ENCODE measurements at regions not wholly inside any gene's neighbourhood (a gene's known extent, or its start where the extent isn't known, plus 50 kb on each side); places are given as distances from the start of the nearest gene placed in this dataset.
A peak's percentile ranks its signal among the peaks of the same experiment; 100 is the strongest.

DNA sequence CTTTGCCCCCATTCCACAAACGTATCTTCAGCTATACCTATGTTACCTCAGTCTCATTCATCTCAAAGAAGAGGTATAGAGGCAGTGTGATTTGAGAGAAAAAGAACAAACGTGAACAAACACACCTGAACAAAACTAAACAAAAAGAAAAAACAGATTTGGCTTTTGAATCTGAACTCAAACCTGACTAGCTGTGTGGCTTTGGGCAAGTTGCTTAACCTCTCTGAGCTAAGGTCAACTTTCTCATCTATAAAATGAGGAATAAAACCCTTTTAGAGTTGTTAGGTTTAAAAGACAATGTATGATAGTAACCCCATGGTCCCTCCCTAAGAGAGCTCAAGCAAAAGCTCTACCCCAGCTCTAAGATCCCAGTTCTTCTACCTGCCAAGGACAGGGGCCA, 73.5 kb downstream of the ZNF648 start:
- H3K4me1 ChIP-seq (ENCODE audit: control insufficient read depth in 2 of 3, insufficient read depth in 2 of 3, low read depth in 1 of 3, low read length in 3 of 3): peaks cover 0 to 7% (median 4%) of the 10 kb centered on the region in 3 donors
- intact Hi-C loops (cut with DNase I): no loop called here
- no peaks in the 10 kb centered on the region for H3K9me3 ChIP-seq (ENCODE audit: control insufficient read depth in 2 of 3, insufficient read depth in 1 of 3, low read length in 3 of 3)
- no peak overlapping the region for H3K27ac ChIP-seq (ENCODE audit: low read depth in 2 of 2, low read length in 2 of 2)
- FAIRE-seq: no peak
- no peaks in the 10 kb centered on the region for H3K27me3 ChIP-seq (ENCODE audit: control insufficient read depth, insufficient read depth, low read length)
- no peak for DNase-seq
- no peak overlapping the region for H3K9ac ChIP-seq (ENCODE audit: low read length in 3 of 3)
- no peak overlapping the region for H3K4me3 ChIP-seq (ENCODE audit: low read length in 3 of 3)
- TF ChIP-seq, protein P1, sequence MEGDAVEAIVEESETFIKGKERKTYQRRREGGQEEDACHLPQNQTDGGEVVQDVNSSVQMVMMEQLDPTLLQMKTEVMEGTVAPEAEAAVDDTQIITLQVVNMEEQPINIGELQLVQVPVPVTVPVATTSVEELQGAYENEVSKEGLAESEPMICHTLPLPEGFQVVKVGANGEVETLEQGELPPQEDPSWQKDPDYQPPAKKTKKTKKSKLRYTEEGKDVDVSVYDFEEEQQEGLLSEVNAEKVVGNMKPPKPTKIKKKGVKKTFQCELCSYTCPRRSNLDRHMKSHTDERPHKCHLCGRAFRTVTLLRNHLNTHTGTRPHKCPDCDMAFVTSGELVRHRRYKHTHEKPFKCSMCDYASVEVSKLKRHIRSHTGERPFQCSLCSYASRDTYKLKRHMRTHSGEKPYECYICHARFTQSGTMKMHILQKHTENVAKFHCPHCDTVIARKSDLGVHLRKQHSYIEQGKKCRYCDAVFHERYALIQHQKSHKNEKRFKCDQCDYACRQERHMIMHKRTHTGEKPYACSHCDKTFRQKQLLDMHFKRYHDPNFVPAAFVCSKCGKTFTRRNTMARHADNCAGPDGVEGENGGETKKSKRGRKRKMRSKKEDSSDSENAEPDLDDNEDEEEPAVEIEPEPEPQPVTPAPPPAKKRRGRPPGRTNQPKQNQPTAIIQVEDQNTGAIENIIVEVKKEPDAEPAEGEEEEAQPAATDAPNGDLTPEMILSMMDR (IDR thresholded peaks at IDR 0.05; ENCODE audit: borderline replicate concordance, extremely low read depth, insufficient read depth): no peak
- H3K36me3 ChIP-seq (ENCODE audit: control insufficient read depth in 2 of 3, insufficient read depth in 3 of 3, low read length in 3 of 3): no peaks in the 10 kb centered on the region

DNA sequence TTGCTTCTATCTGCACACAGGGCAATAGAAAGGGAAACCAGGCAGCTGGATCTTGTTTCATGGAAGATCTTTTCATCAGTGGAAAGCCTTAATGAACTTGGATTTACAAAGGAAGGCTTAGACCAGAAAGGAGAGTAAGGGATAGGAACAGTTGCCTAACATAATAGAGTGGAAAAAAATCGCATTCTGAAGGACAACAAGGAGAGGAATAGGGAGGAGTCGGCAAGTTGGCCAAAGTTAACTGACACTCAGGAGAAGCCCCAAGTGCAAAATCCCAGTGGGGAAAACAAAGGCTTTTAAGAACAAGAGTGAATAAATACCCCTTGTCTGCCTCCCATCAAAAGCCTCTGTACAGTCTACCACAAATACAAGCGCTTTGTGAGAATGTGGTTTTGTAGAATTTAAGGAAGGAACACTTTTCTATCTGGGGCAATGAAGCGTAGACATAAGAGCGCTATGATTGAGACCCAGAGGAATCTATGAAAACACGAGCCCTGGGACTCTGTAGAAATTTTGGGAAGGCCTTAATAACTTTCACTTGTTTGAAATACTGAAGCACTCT, 74.1 kb downstream of the ZNF648 start:
- FAIRE-seq (no peak), DNase-seq (no peak)
- TF ChIP-seq, protein P1 (IDR thresholded peaks at IDR 0.05; ENCODE audit: borderline replicate concordance, extremely low read depth, insufficient read depth): no peak
- peak overlapping the region in 1 of 2 donors; percentile 54 for H3K27ac ChIP-seq (ENCODE audit: low read depth in 2 of 2, low read length in 2 of 2)
- intact Hi-C loops (cut with DNase I): no loop called here
- H3K9me3 ChIP-seq (ENCODE audit: control insufficient read depth in 2 of 3, insufficient read depth in 1 of 3, low read length in 3 of 3): no peaks in the 10 kb centered on the region
- H3K36me3 ChIP-seq (ENCODE audit: control insufficient read depth in 2 of 3, insufficient read depth in 3 of 3, low read length in 3 of 3): no peaks in the 10 kb centered on the region
- H3K27me3 ChIP-seq (ENCODE audit: control insufficient read depth, insufficient read depth, low read length): no peaks in the 10 kb centered on the region
- H3K9ac ChIP-seq (ENCODE audit: low read length in 3 of 3): no peak overlapping the region
- no peak overlapping the region for H3K4me3 ChIP-seq (ENCODE audit: low read length in 3 of 3)
- H3K4me1 ChIP-seq (ENCODE audit: control insufficient read depth in 2 of 3, insufficient read depth in 2 of 3, low read depth in 1 of 3, low read length in 3 of 3): peaks cover 0 to 7% (median 4%) of the 10 kb centered on the region in 3 donors

DNA sequence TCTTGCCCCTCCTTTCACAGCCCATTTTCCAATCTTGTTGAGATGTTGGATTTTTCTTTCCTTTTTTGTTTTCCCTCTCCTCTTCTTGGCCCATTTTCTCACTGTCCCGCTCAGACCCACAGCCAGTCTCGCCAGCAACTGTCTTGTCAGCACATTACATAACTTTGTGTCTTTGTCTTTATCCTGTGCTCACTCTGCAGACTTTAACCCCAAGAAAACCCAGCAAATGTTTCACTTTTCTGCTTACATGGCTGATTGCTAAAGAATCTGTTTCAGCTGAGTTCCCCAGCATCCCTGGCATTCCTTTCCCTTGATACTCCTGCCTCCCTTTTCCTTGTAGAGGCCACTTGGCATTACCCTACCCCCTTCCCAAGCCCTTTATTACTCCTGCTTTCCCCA, 74.6 kb downstream of the ZNF648 start:
- Histone ChIP-seq H3K4me3 (ENCODE audit: low read length in 3 of 3) (no peak overlapping the region), H3K27me3 (ENCODE audit: control insufficient read depth, insufficient read depth, low read length) (no peaks in the 10 kb centered on the region), H3K9me3 (ENCODE audit: control insufficient read depth in 2 of 3, insufficient read depth in 1 of 3, low read length in 3 of 3) (no peaks in the 10 kb centered on the region), H3K36me3 (ENCODE audit: control insufficient read depth in 2 of 3, insufficient read depth in 3 of 3, low read length in 3 of 3) (no peaks in the 10 kb centered on the region), H3K27ac (ENCODE audit: low read depth in 2 of 2, low read length in 2 of 2) (peak overlapping the region in 1 of 2 donors; percentile 68), H3K4me1 (ENCODE audit: control insufficient read depth in 2 of 3, insufficient read depth in 2 of 3, low read depth in 1 of 3, low read length in 3 of 3) (peaks cover 0 to 7% (median 4%) of the 10 kb centered on the region in 3 donors), H3K9ac (ENCODE audit: low read length in 3 of 3) (no peak overlapping the region)
- TF ChIP-seq, protein P1 (IDR thresholded peaks at IDR 0.05; ENCODE audit: borderline replicate concordance, extremely low read depth, insufficient read depth): no peak
- intact Hi-C loops (cut with DNase I): no loop called here
- no peak for FAIRE-seq
- peak in 2 of 5 donors; percentile 30 to 59 for DNase-seq

Measured in kidney (tissue), 13 donors.